Skeletal muscle satellite cell (primary cell): ENCODE measurements at regions not wholly inside any gene's neighbourhood (a gene's known extent, or its start where the extent isn't known, plus 50 kb on each side); places are given as distances from the start of the nearest gene placed in this dataset.

ENCODE experiments used
- H3K27me3 ChIP-seq: 2 replicates; pipeline ENCODE4 v1.7.0; 2013; ENCODE audit warnings: low read length; ENCODE audit not compliant: control insufficient read depth, insufficient read depth
- H3K36me3 ChIP-seq: 2 replicates; pipeline ENCODE4 v1.7.0; 2013; ENCODE audit warnings: mild to moderate bottlenecking, control low read depth, low read length; ENCODE audit not compliant: insufficient read depth
- H3K4me1 ChIP-seq: 2 replicates; pipeline ENCODE4 v1.7.0; 2013; ENCODE audit warnings: low read length; ENCODE audit not compliant: control insufficient read depth, insufficient read depth
- H3K4me2 ChIP-seq: 2 replicates; pipeline ENCODE4 v1.7.0; 2013; ENCODE audit warnings: mild to moderate bottlenecking, low read length
- H3K4me3 ChIP-seq: 2 replicates; pipeline ENCODE4 v1.7.0; 2013; ENCODE audit warnings: low read length
- H3K9ac ChIP-seq: 2 replicates; pipeline ENCODE4 v1.7.0; 2013; ENCODE audit warnings: mild to moderate bottlenecking, low read depth, low read length, moderate library complexity
- H3K9me3 ChIP-seq: replicated peaks from 2 replicates; pipeline ENCODE4 v1.7.0; 2013; ENCODE audit warnings: mild to moderate bottlenecking, control low read depth, low read length

GRCh38 chr6:149231778-149232177 lies 85.7 kb upstream of the TAB2 start:
- H3K4me1 ChIP-seq, result peaks cover 29% of the 10 kb centered on the region
- no peaks in the 10 kb centered on the region for H3K27me3 ChIP-seq
- no peaks in the 10 kb centered on the region for H3K9me3 ChIP-seq
- no peaks in the 10 kb centered on the region for H3K36me3 ChIP-seq
- no peak overlapping the region for H3K4me3 ChIP-seq
- no peak overlapping the region for H3K9ac ChIP-seq
- H3K4me2 ChIP-seq, result no peak overlapping the region

GRCh38 chr6:149233056-149233715 lies 84.3 kb upstream of the TAB2 start:
- Histone ChIP-seq H3K4me2 (peak overlapping the region; percentile 63), H3K36me3 (no peaks in the 10 kb centered on the region), H3K4me1 (peaks cover 29% of the 10 kb centered on the region), H3K27me3 (no peaks in the 10 kb centered on the region), H3K4me3 (peak overlapping the region; percentile 26), H3K9ac (no peak overlapping the region), H3K9me3 (no peaks in the 10 kb centered on the region)

- peaks cover 5% of the 10 kb centered on the region for H3K9me3 ChIP-seq
- H3K4me2 ChIP-seq, result peak overlapping the region; percentile 57
- no peaks in the 10 kb centered on the region for H3K27me3 ChIP-seq
- H3K9ac ChIP-seq, result no peak overlapping the region
- H3K4me1 ChIP-seq, result peaks cover 29% of the 10 kb centered on the region
- no peak overlapping the region for H3K4me3 ChIP-seq
- H3K36me3 ChIP-seq, result no peaks in the 10 kb centered on the region
These were observed 83.2 kb upstream of the TAB2 start for GRCh38 chr6:149234051-149234962.

GRCh38 chr6:149235130-149235561 lies 82.4 kb upstream of the TAB2 start:
- Histone ChIP-seq H3K4me3 (no peak overlapping the region), H3K9me3 (peaks cover 12% of the 10 kb centered on the region), H3K27me3 (no peaks in the 10 kb centered on the region), H3K9ac (no peak overlapping the region), H3K4me1 (peaks cover 29% of the 10 kb centered on the region), H3K4me2 (no peak overlapping the region), H3K36me3 (no peaks in the 10 kb centered on the region)

GRCh38 chr6:149236589-149236988 lies 80.9 kb upstream of the TAB2 start:
- H3K4me2 ChIP-seq, result no peak overlapping the region
- H3K9ac ChIP-seq, result no peak overlapping the region
- no peaks in the 10 kb centered on the region for H3K36me3 ChIP-seq
- peaks cover 12% of the 10 kb centered on the region for H3K9me3 ChIP-seq
- H3K4me3 ChIP-seq, result no peak overlapping the region
- H3K27me3 ChIP-seq, result no peaks in the 10 kb centered on the region
- H3K4me1 ChIP-seq, result peaks cover 29% of the 10 kb centered on the region

- no peak overlapping the region for H3K9ac ChIP-seq
- no peak overlapping the region for H3K4me2 ChIP-seq
- no peak overlapping the region for H3K4me3 ChIP-seq
- no peaks in the 10 kb centered on the region for H3K36me3 ChIP-seq
- peaks cover 29% of the 10 kb centered on the region for H3K4me1 ChIP-seq
- no peaks in the 10 kb centered on the region for H3K27me3 ChIP-seq
- H3K9me3 ChIP-seq, result peaks cover 12% of the 10 kb centered on the region
These were observed 80.0 kb upstream of the TAB2 start for GRCh38 chr6:149237464-149237863.

GRCh38 chr6:149239573-149240209 lies 77.8 kb upstream of the TAB2 start:
- H3K9me3 ChIP-seq, result peaks cover 12% of the 10 kb centered on the region
- no peak overlapping the region for H3K4me3 ChIP-seq
- no peak overlapping the region for H3K9ac ChIP-seq

GRCh38 chr6:149242883-149243282 lies 74.6 kb upstream of the TAB2 start:
- Histone ChIP-seq H3K9me3 (peaks cover 12% of the 10 kb centered on the region), H3K4me1 (peaks cover 3% of the 10 kb centered on the region), H3K9ac (no peak overlapping the region), H3K4me2 (no peak overlapping the region), H3K36me3 (no peaks in the 10 kb centered on the region), H3K27me3 (no peaks in the 10 kb centered on the region), H3K4me3 (no peak overlapping the region)

More at GRCh38 chr6:149239573-149240209, 77.8 kb upstream of the TAB2 start:
- H3K27me3 ChIP-seq, result no peaks in the 10 kb centered on the region
- H3K4me1 ChIP-seq, result peaks cover 10% of the 10 kb centered on the region
- H3K4me2 ChIP-seq, result no peak overlapping the region
- no peaks in the 10 kb centered on the region for H3K36me3 ChIP-seq

- H3K4me3 ChIP-seq, result no peak overlapping the region
- H3K9me3 ChIP-seq, result peaks cover 8% of the 10 kb centered on the region
- H3K4me1 ChIP-seq, result peaks cover 3% of the 10 kb centered on the region
- no peak overlapping the region for H3K9ac ChIP-seq
- no peaks in the 10 kb centered on the region for H3K27me3 ChIP-seq
- no peaks in the 10 kb centered on the region for H3K36me3 ChIP-seq
- H3K4me2 ChIP-seq, result no peak overlapping the region
These were observed 73.4 kb upstream of the TAB2 start for GRCh38 chr6:149244105-149244504.

- peaks cover 3% of the 10 kb centered on the region for H3K4me1 ChIP-seq
These were observed 70.7 kb upstream of the TAB2 start for GRCh38 chr6:149246691-149247384.

GRCh38 chr6:149247385-149247763 lies 70.1 kb upstream of the TAB2 start:
- no peak overlapping the region for H3K9ac ChIP-seq
- no peak overlapping the region for H3K4me3 ChIP-seq
- H3K4me2 ChIP-seq, result no peak overlapping the region
- H3K9me3 ChIP-seq, result no peaks in the 10 kb centered on the region
- H3K27me3 ChIP-seq, result no peaks in the 10 kb centered on the region
- H3K36me3 ChIP-seq, result no peaks in the 10 kb centered on the region
- peaks cover 3% of the 10 kb centered on the region for H3K4me1 ChIP-seq

More at GRCh38 chr6:149246691-149247384, 70.7 kb upstream of the TAB2 start:
- H3K4me2 ChIP-seq, result no peak overlapping the region
- no peak overlapping the region for H3K9ac ChIP-seq
- no peaks in the 10 kb centered on the region for H3K27me3 ChIP-seq
- H3K36me3 ChIP-seq, result no peaks in the 10 kb centered on the region
- no peak overlapping the region for H3K4me3 ChIP-seq
- H3K9me3 ChIP-seq, result no peaks in the 10 kb centered on the region
